Right ventricle myocardium inferior (tissue), 1 donor: ENCODE measurements at regions not wholly inside any gene's neighbourhood (a gene's known extent, or its start where the extent isn't known, plus 50 kb on each side); places are given as distances from the start of the nearest gene placed in this dataset.

Experiments used
- ATAC-seq: fragments of 200-7000 bp; cut with Tn5 transposase; one replicate; pipeline ENCODE4 v1.9.1; 2020; ENCODE audit warnings: mild to moderate bottlenecking, moderate library complexity
- DNase-seq: peaks from one replicate; pipeline ENCODE4 v3.0.0; 2021; ENCODE audit errors: missing footprints
- intact Hi-C: fragments of 100-400 bp; cut with DNase I; formaldehyde crosslinking; loops from one replicate; pipeline ENCODE4 v1.11.0; 2022
- donor health status: DM: no; HTN: yes; CAD: no; lungs with severe emphysema.

DNA sequence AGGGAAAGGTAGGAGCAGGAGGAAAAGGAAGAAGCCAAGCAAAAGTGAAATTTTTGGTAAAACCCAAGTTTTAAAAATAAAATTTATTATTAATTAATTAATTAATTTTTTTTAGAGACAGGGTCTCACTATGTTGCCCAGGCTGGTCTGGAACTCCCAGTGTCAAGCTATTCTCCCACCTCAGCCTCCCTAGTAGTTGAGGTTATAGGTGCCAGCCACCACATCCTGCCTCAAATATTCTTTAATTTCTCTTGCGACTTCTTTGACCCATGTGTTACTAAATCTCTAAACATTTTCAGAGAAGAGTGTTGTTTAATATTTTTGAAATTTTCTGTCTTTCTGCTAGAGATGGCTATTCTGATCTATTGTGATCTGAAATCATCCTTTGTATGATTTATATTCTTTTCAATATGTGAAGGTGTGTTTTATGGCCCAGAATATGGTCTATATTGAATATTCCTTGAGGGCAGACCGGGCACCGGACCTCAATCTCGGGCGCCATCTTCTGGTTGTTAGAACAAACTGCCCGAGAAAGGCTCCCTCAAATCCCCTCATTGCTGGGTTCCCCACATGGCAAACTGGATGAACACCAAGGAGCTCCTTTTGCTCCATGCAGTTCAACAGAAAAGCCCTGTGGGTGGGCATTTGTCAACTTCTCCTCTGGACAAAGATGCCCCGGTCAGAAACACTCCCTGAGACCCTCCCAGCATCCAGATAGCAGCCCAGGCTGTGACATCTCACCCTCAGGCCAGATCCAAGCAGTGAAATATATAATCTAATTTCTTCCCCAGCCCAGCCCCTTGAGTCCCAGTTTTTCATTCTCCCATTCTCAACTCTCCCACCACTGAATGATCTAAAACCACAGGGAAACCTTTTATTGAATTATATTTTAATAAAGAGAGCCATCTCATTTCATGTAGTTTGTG lies 110.5 kb downstream of the ASCL4 start:
- intact Hi-C loops, result loop anchor here (5.0 to 10.0 kb wide), 2 partner anchors 120 to 208 kb away; partner anchors contain the start of gene PRDM4
- ATAC-seq (no peak), DNase-seq (no peak)

DNA sequence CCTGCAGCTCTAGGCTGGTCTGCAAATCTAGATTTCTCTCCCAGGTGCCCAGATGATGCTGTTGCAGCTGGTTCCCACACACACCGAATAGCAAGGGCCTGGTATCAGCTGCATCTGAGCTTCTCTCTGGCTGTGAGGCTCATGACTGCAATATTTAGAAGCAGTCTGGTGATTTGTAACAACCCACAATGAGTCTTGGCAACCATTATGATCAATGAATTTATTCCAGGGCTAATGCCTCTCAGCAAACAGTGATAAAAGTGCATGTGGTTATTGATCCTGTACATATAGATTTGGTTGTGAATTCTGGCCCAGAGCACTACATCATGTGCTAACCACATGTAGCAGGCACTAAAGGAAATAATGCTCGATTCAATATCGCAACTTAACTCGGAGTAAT lies 114.3 kb downstream of the ASCL4 start:
- DNase-seq (no peak), ATAC-seq (no peak)
- intact Hi-C loops, result loop anchor here (5.0 to 10.0 kb wide), 2 partner anchors 124 to 211 kb away; partner anchors contain the start of gene PRDM4

DNA sequence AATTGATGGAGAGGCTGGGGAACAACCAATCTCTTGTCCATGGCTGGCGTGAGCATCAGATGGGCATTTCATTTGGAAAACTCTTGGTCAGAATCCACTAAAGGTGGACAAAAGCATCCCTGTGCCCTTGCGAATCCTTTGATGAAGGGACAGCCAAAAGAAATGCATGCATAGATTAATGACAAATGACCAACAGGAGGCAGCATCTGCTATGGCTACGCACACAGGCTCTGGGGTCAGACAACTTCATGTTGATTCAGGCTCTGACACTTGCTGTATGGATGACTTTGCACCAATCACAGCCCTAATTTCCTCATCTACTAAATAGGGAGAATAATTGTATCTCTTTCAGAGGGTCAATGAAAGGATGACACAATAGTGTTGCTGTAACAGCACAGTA lies 117.5 kb downstream of the ASCL4 start:
- no peak for ATAC-seq
- intact Hi-C loops, result no loop called here
- no peak for DNase-seq

DNA sequence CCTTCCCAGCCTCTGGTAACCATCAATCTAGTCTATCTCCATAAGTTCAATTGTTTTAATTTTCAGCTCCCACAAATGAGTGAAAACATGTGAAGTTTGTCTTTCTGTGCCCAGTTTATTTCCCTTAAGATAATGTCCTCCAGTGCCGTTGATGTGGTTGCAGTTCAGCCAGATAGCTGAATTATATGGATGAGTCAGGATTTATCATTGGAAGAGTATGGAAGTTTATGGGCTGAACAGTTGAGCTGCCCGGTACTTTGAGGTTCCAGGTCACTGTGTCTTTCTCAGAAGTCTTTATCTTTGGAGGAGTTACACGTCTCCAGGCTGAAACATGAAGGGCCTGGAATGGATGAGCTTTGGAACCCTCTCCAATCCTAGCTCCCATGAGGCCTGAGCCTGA lies 120.1 kb downstream of the ASCL4 start:
- intact Hi-C loops, result no loop called here
- ATAC-seq, result no peak
- DNase-seq, result no peak

DNA sequence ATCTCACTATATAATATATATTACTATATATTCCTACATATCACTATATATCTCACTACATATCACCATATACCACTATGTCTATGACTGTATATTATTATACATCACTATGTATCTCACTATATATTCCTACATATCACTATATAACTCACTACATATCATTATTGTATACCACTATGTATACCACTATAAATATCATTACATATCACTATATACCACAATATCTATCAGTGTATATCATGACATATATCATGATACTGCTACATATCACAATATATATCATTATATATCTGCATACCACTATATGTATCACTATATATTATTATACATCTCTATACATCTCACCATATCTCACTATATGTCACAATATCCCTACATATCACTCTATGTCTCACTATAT lies 121.5 kb downstream of the ASCL4 start:
- DNase-seq, result no peak
- intact Hi-C loops, result no loop called here
- ATAC-seq, result no peak

DNA sequence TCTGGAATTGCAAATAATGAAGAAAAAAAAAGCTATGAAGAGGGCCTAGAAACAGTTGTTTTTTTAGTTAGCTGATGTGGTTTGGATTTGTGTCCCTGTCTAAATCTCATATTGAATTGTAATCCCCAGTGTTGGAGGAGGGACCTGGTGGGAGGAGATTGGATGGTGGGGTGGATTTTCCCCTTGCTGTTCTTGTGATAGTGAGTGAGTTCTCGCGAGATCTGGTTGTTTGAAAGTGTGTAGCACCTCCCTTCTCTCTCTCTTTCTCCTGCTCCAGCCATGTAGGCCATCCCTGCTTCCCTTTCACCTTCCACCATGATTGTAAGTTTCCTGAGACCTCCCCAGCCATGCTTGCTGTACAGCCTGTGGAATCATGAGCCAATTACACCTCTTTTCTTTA lies 126.1 kb downstream of the ASCL4 start:
- ATAC-seq, result no peak
- intact Hi-C loops, result no loop called here

DNA sequence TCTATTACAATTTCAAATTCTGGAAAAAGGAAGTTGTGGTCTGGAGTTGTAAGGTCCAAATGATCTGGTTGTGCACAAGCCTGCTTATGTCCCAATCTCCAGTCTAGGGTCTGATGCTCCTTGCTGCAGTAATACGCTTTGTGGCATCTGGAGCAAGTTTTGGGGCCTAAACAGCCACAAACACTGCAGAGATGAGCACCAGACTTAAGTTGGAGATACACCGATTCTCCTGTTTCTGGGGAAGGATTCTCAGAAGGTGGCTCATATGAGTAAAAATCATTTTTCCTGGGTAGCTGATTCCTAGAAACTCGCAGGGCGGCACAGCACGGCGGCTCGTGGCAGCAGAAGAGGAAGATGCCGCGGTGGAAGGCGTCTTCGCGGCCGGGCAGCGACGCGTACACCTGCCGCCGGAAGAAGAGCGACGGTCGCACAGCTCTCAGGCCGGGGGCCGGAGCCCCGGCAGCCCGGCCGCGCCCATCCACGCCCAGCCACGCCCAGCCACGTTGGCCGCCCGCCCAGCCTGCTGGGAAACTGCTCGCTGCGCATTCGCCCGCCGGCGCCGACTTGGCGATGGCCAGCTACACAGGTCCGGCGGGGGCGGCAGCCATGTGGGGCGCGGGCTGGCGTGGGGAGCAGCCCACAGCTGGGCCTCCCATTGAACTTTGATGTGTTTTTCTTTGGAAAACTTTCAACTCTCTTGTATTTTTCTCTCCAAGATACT lies 129.0 kb downstream of the ASCL4 start:
- peak; percentile 82 for DNase-seq
- ATAC-seq, result peak; percentile 60
- intact Hi-C loops, result no loop called here

More for the DNA sequence above, 126.1 kb downstream of the ASCL4 start:
- DNase-seq, result no peak

DNA sequence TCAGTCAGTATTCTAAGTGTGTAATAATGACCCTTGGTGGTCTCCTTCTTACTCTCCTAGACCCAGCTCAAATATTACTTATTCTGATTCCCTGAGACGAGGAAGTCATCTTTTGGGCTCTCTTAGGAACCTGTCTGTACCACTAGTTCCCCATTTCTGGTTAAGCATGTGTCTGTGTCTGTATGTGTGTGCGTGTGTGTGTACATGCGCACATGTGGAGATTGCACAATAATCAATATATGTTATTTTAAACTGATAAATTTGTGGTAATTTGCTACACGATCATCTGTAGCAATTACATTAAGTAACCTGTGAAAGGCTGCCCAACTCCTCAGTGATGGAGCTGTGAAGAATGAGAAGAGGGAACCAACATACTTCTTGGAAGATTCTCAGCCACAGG lies 132.2 kb downstream of the ASCL4 start:
- intact Hi-C loops, result no loop called here
- DNase-seq (no peak), ATAC-seq (no peak)

DNA sequence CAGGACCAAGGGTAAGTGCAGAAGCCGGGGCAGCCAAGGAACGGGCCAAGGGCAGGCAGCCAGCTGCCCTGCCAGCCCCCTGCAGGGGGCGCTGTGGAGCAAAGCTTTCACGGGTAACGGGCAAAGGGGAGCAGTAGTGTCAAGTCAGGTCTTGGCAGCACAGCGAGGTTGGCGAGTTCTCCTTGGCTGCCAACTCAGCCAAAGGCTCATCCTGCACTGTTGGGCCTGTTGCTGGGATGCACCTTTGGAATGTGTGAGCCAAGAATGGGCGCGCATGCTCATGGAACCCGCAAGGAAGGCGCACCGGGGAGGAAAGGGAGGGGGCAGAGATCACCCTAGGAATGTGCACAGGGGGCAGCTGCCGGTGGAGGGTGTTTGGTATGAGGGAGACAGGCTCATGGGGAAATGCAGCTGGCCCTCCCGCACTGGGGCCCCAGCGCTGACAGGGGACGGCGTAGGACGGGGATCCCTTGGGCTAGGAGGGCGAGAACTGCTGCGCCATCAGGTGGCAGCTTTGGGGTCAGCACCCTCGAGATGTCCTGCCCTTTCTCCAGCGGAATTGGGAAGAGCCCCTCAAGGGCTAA lies 138.0 kb downstream of the ASCL4 start:
- intact Hi-C loops, result no loop called here
- ATAC-seq, result peak; percentile 74
- peak; percentile 72 for DNase-seq

DNA sequence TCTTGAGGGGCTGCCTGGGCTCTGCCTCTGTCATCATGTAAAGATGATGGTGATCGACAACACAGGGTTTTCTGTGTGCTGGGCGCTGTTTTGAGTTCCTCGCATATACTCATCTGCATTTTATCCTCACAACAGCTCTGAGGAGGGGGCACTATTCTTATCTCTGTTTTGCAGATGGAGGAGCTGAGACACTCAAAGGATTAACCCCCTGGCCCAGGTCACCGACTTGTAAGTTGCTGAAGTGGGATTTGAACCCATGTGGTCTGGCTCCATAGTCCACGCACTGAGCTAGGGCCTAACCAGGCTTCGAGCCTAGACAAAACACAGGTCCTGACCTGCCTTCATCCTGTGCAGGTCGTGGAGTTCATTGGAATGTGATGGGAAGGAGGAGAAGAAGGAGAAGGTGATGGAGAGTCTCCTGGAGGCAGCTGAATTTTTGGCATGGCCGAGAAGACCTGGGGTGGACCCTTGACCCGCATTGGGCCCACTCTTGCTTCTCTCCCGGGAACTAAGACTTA lies 140.0 kb downstream of the ASCL4 start:
- DNase-seq (no peak), ATAC-seq (no peak)
- intact Hi-C loops, result no loop called here

DNA sequence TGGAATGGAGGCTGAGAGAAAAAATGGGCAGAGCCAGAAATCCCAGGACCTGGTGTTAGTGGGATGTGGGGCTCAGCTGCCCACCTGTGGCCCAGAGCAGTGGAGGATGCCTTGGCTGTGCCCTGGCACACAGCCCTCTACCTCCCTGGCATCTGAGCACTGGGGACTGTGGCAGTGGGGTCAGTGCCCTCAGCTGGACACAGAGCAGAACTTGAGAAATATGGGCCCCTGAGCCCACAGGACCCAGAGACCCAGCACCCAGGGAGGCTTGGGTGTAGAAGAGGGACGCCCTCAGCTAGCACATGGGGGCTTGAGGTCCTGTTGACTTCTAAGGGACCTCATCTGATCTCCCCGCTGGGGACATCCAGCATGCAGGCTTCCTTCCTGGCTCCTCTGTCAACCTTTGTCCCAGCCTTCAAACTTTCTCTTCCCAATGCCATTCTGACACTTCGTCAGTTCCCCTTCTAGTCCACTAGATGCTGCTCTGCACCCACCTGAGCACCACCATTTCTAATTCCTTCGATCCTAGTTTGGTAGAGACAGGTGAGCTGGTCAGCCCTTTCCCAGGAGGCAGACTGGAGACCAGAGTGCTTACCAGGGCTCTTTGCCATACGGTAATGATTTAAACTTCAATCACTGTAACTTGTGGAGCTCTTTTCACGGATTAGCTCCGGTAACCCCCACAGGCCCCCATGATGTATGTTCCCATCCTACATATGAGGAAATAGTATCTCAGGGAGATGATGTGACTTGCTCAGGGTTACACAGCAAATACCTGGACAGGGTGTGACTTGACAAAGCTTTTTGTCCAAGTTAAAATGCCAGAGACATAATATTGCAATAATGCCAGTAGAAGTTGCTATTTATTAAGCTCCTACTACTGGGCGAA lies 143.7 kb downstream of the ASCL4 start:
- ATAC-seq, result peak; percentile 10
- intact Hi-C loops, result no loop called here
- DNase-seq, result no peak

DNA sequence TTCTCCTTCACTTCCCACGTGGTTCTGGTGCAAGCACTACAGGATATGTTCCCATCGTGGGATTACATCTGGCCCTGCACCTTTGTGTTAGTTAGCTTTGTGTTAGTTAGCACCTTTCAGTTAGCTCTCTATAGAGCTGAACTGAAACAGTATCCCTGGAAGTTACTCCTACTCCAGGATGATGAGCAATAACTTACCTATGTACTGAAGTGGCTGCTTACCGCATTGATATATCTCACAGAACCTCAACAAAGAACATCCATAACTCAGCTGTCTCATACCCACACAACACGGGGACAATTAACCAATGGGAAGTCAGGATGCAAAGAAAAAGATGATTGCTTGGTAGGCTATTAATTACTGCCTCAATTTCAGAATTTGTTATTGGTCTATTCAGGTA lies 146.6 kb downstream of the ASCL4 start:
- ATAC-seq (no peak), DNase-seq (no peak)
- intact Hi-C loops, result no loop called here

DNA sequence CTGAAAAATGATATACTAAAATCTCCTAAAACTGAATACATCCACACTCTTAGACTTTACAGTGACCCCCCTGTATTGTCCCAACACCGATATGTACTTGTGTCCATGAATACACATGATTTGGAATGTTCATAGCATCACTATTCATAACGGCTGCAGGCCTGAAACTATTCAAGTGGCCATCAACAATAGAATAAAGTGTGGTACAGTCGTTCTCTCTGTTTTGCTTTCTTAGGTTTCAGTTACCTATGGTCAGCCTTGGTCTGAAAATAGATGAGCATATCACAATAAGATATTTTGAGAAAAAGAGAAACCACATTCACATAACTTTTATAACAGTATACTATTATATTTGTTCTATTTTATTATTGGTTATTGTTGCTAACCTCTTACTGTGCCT lies 150.6 kb downstream of the ASCL4 start:
- ATAC-seq (no peak), DNase-seq (no peak)
- intact Hi-C loops, result no loop called here

DNA sequence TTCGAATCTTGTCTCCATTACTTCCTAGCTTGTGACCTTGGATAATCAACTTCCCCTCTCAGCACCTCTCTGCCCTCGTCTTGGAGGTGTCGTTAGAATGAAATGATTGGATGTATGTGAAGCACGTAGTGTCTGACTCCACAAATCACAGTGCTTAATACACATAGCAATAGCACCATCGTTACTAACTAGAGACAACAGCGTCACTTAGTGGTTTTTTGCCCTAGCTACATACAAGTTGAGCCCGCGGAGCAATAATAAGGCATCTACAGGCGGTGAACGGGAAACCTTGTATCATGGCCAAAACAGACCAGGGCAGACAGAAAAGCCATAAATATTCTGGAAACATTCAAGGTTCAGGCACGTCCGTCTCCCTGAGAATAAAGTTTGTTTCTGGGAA lies 154.9 kb downstream of the ASCL4 start:
- intact Hi-C loops, result no loop called here
- ATAC-seq, result no peak
- DNase-seq, result no peak

DNA sequence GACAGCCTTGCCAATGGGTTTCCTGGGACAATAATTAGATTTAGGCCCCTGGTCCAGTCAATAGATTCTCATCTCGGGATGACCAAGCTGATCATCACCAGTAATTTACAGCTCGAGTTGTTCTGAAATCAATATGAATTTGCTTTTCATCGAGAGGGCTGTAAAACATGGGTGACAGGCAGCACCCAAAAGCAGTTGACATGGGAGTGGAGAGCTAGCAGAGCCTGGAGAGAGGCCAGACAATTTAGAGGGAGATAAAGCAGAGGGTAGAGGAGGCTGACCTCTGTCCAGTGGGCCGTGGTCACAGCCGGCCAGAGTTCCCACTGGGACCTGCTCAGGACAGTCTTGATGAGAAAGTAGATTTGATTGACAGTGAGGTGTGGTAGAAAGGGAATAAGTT lies 157.3 kb downstream of the ASCL4 start:
- DNase-seq (no peak), ATAC-seq (no peak)
- intact Hi-C loops, result no loop called here

DNA sequence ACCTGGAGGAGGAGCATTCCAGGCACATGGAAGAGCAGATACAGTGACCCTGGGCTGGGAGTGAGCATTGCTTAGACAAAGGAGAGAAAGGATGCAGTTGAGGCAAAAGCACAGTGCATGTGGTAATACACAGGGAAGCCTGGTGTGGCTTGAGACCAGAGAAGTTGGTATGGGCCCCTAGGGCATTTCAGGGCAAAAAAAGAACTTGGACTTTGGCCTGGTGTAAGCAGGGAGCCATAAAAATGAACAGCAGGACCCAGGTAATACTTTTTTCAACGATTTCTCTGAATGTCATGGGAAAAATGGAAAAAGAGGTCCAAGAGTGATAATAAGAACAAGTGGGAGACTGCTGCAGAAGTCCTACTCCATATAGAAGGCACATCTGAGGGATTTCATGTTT lies 163.9 kb downstream of the ASCL4 start:
- intact Hi-C loops, result no loop called here
- ATAC-seq (no peak), DNase-seq (no peak)

DNA sequence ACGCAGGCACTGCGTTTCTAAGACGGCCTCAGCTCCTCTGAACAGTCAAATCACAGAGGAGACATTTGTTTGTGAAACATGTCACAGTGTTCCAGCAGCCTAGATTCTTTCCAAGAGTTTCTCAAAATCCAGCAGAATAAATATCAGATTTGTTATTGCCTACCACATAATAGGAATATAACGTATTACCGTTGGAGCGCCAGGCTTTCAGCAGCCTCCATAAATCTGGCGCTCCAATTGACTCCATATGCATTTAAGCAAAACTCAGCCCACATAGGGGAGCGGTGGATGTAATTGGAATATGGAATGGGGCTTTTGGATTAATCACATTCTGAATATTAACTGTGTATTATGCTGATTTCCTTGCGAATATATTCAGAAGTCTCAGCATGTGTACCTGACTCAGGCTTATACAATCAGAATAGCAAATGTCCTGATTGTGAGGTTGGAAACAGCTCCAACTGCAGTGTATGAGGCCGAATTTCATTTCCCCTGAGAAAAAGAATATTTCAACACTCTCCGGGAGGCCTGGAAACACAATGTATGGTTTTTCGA lies 174.0 kb downstream of the ASCL4 start:
- ATAC-seq (peak; percentile 46), DNase-seq (no peak)
- intact Hi-C loops, result no loop called here

DNA sequence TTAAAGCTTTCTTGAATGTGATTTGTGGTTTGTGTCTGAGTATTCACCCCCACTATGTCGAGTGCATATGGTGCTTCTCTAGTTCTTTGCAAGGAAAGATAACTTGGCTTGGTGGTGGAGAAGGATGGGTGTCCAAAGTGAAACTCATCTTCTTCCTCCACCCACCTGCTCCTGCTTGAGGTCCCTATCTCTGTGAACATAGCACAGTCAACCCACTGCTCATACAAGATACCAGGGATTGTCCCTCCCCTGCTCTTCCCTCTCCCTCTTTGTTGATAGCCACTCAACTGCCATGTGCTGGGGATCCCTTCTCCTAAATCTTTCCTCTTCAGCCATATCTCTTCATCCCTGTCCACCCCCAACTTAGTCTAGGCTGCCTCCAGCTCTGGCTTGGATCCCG lies 176.5 kb downstream of the ASCL4 start:
- intact Hi-C loops, result no loop called here
- DNase-seq (no peak), ATAC-seq (no peak)
